ENCODE measurements at regions not wholly inside any gene's neighbourhood (a gene's known extent, or its start where the extent isn't known, plus 50 kb on each side); places are given as distances from the start of the nearest gene placed in this dataset.

DNA sequence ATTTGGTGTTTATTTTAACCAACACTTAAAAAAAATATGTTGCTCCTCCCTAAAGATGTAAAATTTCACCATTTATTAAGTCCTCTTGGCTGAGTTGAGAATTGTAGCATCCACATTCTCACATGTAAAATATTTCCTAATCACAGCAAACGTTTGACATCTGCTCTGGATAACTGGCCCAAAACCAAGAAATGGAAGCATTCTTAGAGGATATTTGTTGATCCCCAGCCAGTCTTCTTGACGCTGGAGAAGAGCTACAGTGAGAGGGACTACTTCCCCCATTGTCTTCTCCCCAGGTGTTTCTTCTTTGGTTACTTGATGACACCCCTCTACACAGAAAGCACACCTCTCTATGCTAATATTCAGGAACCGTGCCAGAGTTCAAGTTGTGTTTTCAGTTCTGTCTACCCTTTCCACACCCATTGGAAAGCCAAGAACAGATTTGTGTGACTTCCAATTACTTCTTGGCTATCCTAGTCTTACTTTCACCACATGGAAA, 454.5 kb upstream of the JAG1 start:
- no peak for DNase-seq
- TF ChIP-seq, protein P1, sequence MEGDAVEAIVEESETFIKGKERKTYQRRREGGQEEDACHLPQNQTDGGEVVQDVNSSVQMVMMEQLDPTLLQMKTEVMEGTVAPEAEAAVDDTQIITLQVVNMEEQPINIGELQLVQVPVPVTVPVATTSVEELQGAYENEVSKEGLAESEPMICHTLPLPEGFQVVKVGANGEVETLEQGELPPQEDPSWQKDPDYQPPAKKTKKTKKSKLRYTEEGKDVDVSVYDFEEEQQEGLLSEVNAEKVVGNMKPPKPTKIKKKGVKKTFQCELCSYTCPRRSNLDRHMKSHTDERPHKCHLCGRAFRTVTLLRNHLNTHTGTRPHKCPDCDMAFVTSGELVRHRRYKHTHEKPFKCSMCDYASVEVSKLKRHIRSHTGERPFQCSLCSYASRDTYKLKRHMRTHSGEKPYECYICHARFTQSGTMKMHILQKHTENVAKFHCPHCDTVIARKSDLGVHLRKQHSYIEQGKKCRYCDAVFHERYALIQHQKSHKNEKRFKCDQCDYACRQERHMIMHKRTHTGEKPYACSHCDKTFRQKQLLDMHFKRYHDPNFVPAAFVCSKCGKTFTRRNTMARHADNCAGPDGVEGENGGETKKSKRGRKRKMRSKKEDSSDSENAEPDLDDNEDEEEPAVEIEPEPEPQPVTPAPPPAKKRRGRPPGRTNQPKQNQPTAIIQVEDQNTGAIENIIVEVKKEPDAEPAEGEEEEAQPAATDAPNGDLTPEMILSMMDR (IDR thresholded peaks at IDR 0.05; ENCODE audit: low read depth, low read length, missing control alignments), result no peak
- in situ Hi-C loops (cut with HindIII; ENCODE audit: low pct_ligation_motif_present, low sequenced_read_pairs), result no loop called here
- H3K36me3 ChIP-seq (replicated peaks), result no peaks in the 10 kb centered on the region
- H3K4me3 ChIP-seq (ENCODE audit: low read depth, low read length), result no peak overlapping the region
- H3K27me3 ChIP-seq (replicated peaks), result no peaks in the 10 kb centered on the region
- H3K27ac ChIP-seq, result no peak overlapping the region

- Histone ChIP-seq H3K27ac (no peak overlapping the region), H3K27me3 (replicated peaks) (no peaks in the 10 kb centered on the region), H3K4me3 (ENCODE audit: low read depth, low read length) (no peak overlapping the region), H3K36me3 (replicated peaks) (no peaks in the 10 kb centered on the region)
- TF ChIP-seq, protein P1 (IDR thresholded peaks at IDR 0.05; ENCODE audit: low read depth, low read length, missing control alignments), result no peak
- in situ Hi-C loops (cut with HindIII; ENCODE audit: low pct_ligation_motif_present, low sequenced_read_pairs), result no loop called here
- no peak for DNase-seq
These were observed 454.9 kb upstream of the JAG1 start for GRCh38 chr20:11128721-11129120.

DNA sequence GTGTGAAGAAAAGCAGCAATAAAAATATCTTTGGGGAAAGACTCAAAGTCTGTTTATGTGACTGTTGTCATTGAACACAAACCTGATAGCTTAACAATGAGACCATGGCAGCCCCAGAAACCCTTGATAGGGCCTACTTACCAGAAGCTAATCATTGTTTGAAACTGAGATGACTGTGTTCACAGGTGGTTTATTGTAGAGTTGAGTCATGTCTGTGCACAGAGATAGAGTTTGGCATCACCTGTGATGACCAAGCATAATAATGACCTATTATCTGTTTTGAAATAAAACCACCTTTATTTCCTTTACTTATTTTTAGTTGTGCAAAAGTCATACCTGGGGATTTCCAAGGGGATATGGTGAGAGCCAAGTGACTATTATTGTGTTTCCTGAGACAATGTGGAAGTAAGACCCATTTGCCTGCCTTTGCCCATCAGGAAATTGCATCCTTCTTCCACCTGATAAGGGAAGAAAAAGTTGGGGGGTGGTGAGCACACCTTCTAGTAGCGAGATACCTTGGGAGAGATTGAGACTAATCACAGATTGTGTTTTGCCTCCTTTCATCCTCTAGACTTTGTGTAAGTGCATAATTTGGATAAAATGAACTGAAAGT, 456.9 kb upstream of the JAG1 start:
- in situ Hi-C loops (cut with HindIII; ENCODE audit: low pct_ligation_motif_present, low sequenced_read_pairs), result no loop called here
- no peak overlapping the region for H3K27ac ChIP-seq

GRCh38 chr20:11132819-11133415, 459.1 kb upstream of the JAG1 start:
- TF ChIP-seq, protein P1 (IDR thresholded peaks at IDR 0.05; ENCODE audit: low read depth, low read length, missing control alignments), result no peak
- Histone ChIP-seq H3K27me3 (replicated peaks) (no peaks in the 10 kb centered on the region), H3K36me3 (replicated peaks) (no peaks in the 10 kb centered on the region), H3K27ac (no peak overlapping the region), H3K4me3 (ENCODE audit: low read depth, low read length) (no peak overlapping the region)
- in situ Hi-C loops (cut with HindIII; ENCODE audit: low pct_ligation_motif_present, low sequenced_read_pairs), result no loop called here
- no peak for DNase-seq

More for the DNA sequence above, 456.9 kb upstream of the JAG1 start:
- no peaks in the 10 kb centered on the region for H3K27me3 ChIP-seq (replicated peaks)
- H3K36me3 ChIP-seq (replicated peaks), result no peaks in the 10 kb centered on the region
- DNase-seq, result no peak
- TF ChIP-seq, protein P1 (IDR thresholded peaks at IDR 0.05; ENCODE audit: low read depth, low read length, missing control alignments), result no peak
- H3K4me3 ChIP-seq (ENCODE audit: low read depth, low read length), result no peak overlapping the region

- Histone ChIP-seq H3K27me3 (replicated peaks) (no peaks in the 10 kb centered on the region), H3K27ac (no peak overlapping the region), H3K36me3 (replicated peaks) (no peaks in the 10 kb centered on the region), H3K4me3 (ENCODE audit: low read depth, low read length) (no peak overlapping the region)
- DNase-seq, result no peak
- in situ Hi-C loops (cut with HindIII; ENCODE audit: low pct_ligation_motif_present, low sequenced_read_pairs), result no loop called here
- TF ChIP-seq, protein P1 (IDR thresholded peaks at IDR 0.05; ENCODE audit: low read depth, low read length, missing control alignments), result no peak
These were observed 462.9 kb upstream of the JAG1 start for GRCh38 chr20:11136691-11137090.
